Fibroblast of lung (primary cell): ENCODE measurements at regions not wholly inside any gene's neighbourhood (a gene's known extent, or its start where the extent isn't known, plus 50 kb on each side); places are given as distances from the start of the nearest gene placed in this dataset.

Experiments
- DNase-seq, 2 donors: peaks; one replicate each; pipeline versions ENCODE4 v3.0.0 to v3.0.0-alpha.2; 2010; ENCODE audit warnings: low read depth in 2 of 2
- H2AFZ ChIP-seq: 2 replicates; pipeline ENCODE4 v1.5.1; 2012; ENCODE audit warnings: low read length, control low read depth, inconsistent platforms
- H3K27ac ChIP-seq: 2 replicates; pipeline ENCODE4 v1.5.1; 2011; ENCODE audit warnings: low read length, control low read depth; ENCODE audit not compliant: insufficient read depth
- H3K27me3 ChIP-seq: 2 replicates; pipeline ENCODE4 v1.5.1; 2011; ENCODE audit warnings: mild to moderate bottlenecking, low read length; ENCODE audit not compliant: control insufficient read depth, insufficient read depth
- H3K36me3 ChIP-seq: 2 replicates; pipeline ENCODE4 v1.5.1; 2011; ENCODE audit warnings: low read length; ENCODE audit not compliant: control insufficient read depth, insufficient read depth
- H3K4me1 ChIP-seq: 2 replicates; pipeline ENCODE4 v1.5.1; 2011; ENCODE audit warnings: low read length; ENCODE audit not compliant: control insufficient read depth, insufficient read depth; ENCODE audit errors: extremely low read depth
- H3K4me2 ChIP-seq: 2 replicates; pipeline ENCODE4 v1.5.1; 2011; ENCODE audit warnings: low read length, control low read depth; ENCODE audit not compliant: insufficient read depth; ENCODE audit errors: extremely low read depth
- H3K4me3 ChIP-seq, 4 experiments: fragments of 200-600 bp in 1 of 4; sonication (generic) in 1 of 4; replicated peaks in 1 of 4; 2 replicates each; pipeline ENCODE4 v1.5.1; 2011 to 2016; ENCODE audit warnings: low read length in 4 of 4, low read depth in 3 of 4, mild to moderate bottlenecking in 3 of 4, control low read depth in 2 of 4, inconsistent platforms in 1 of 4, mixed read lengths in 1 of 4; ENCODE audit not compliant: insufficient read depth in 1 of 4; ENCODE audit errors: control extremely low read depth in 1 of 4
- H3K79me2 ChIP-seq: 2 replicates; pipeline ENCODE4 v1.5.1; 2012; ENCODE audit warnings: mild to moderate bottlenecking, low read length, inconsistent platforms; ENCODE audit not compliant: control insufficient read depth, insufficient read depth
- H3K9ac ChIP-seq: 2 replicates; pipeline ENCODE4 v1.5.1; 2011; ENCODE audit warnings: mild to moderate bottlenecking, low read length, control low read depth; ENCODE audit not compliant: insufficient read depth
- H3K9me3 ChIP-seq: 2 replicates; pipeline ENCODE4 v1.5.1; 2012; ENCODE audit warnings: low read depth, low read length; ENCODE audit not compliant: control insufficient read depth, insufficient read depth
- H4K20me1 ChIP-seq: 2 replicates; pipeline ENCODE4 v1.5.1; 2011; ENCODE audit warnings: low read length; ENCODE audit not compliant: control insufficient read depth, insufficient read depth; ENCODE audit errors: extremely low read depth
- CTCF ChIP-seq, 2 donors: IDR thresholded peaks in 1 of 2; conservative IDR thresholded peaks in 1 of 2; 1 replicate in 1 of 2; 2 replicates in 1 of 2; pipeline ENCODE4 v1.5.1; 2011 to 2012; ENCODE audit warnings: low read length in 2 of 2, control low read depth in 1 of 2, inconsistent platforms in 1 of 2, low read depth in 1 of 2, mild to moderate bottlenecking in 1 of 2
- EZH2 ChIP-seq: IDR thresholded peaks from 2 replicates; pipeline ENCODE4 v1.5.1; 2012; ENCODE audit warnings: low read length, control low read depth, mild to moderate bottlenecking; ENCODE audit errors: missing control alignments

- Histone ChIP-seq H3K9me3 (no peaks in the 10 kb centered on the region), H3K27me3 (no peaks in the 10 kb centered on the region)
- TF ChIP-seq EZH2: no peak
- TF ChIP-seq CTCF (conservative IDR thresholded peaks at IDR 0.05 in 1 of 2, IDR thresholded peaks at IDR 0.05 in 1 of 2; ENCODE audit: low read depth in 1 of 2, low read length in 2 of 2): no peak
These were observed 63.3 kb upstream of the TNRC6B start for GRCh38 chr22:40114411-40114810.

DNA sequence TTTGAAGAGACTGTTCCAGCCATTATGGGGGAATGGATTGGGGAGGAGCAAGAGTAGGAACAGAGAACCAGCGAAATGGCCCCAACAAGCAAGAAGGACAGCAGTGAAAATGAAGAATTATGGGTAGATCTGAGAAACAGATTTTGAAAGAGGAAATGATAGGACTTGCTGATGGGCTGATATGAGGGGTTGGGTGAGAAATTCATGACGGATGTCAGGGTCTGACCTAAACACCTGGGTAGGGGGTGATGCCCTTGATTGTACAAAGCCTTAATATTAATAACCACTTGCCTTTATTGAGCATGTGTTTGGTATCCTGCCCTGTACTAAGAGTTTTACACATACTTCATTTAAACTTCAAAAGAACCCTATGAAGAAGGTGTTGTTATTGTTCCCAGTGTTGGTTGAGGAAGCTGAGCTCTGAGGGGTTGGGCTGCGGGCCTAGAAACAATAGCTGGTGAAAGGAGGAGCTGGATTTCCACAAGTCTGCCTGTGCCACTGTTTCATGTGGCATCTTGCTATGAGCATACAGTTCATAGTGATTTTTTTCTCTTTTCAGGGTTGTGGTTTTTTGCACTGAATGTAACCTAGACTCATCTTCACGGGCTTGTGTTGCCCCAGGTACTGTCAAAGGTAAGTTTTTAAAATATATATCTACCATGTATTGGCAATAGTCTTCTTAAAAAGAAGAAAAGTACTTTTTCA lies 61.1 kb upstream of the TNRC6B start:
- no peaks in the 10 kb centered on the region for H3K9me3 ChIP-seq
- DNase-seq: no peak
- no peaks in the 10 kb centered on the region for H3K4me1 ChIP-seq
- H3K79me2 ChIP-seq: no peaks in the 10 kb centered on the region
- no peak overlapping the region for H3K9ac ChIP-seq
- no peak overlapping the region for H3K4me2 ChIP-seq
- no peak overlapping the region for H3K27ac ChIP-seq
- no peak overlapping the region for H3K4me3 ChIP-seq
- H2AFZ ChIP-seq: no peak overlapping the region
- no peaks in the 10 kb centered on the region for H3K36me3 ChIP-seq
- H3K27me3 ChIP-seq: no peaks in the 10 kb centered on the region
- H4K20me1 ChIP-seq: no peaks in the 10 kb centered on the region
- TF ChIP-seq CTCF (conservative IDR thresholded peaks at IDR 0.05 in 1 of 2, IDR thresholded peaks at IDR 0.05 in 1 of 2; ENCODE audit: low read depth in 1 of 2, low read length in 2 of 2): no peak
- TF ChIP-seq EZH2: no peak

More at GRCh38 chr22:40114411-40114810, 63.3 kb upstream of the TNRC6B start:
- Histone ChIP-seq H3K36me3 (no peaks in the 10 kb centered on the region), H3K79me2 (no peaks in the 10 kb centered on the region), H2AFZ (no peak overlapping the region), H3K4me3 (no peak overlapping the region), H3K27ac (no peak overlapping the region), H3K4me2 (no peak overlapping the region), H3K9ac (no peak overlapping the region), H4K20me1 (no peaks in the 10 kb centered on the region), H3K4me1 (no peaks in the 10 kb centered on the region)
- no peak for DNase-seq

- TF ChIP-seq EZH2 (no peak), CTCF (conservative IDR thresholded peaks at IDR 0.05 in 1 of 2, IDR thresholded peaks at IDR 0.05 in 1 of 2; ENCODE audit: low read depth in 1 of 2, low read length in 2 of 2) (no peak)
- no peak overlapping the region for H3K4me2 ChIP-seq
These were observed 58.7 kb upstream of the TNRC6B start for GRCh38 chr22:40118979-40119378.

More at GRCh38 chr22:40118979-40119378, 58.7 kb upstream of the TNRC6B start:
- Histone ChIP-seq H3K36me3 (no peaks in the 10 kb centered on the region), H2AFZ (no peak overlapping the region), H3K4me1 (no peaks in the 10 kb centered on the region), H3K9ac (no peak overlapping the region), H3K27ac (no peak overlapping the region), H3K4me3 (no peak overlapping the region), H3K27me3 (no peaks in the 10 kb centered on the region), H3K79me2 (no peaks in the 10 kb centered on the region), H3K9me3 (no peaks in the 10 kb centered on the region), H4K20me1 (no peaks in the 10 kb centered on the region)
- DNase-seq: no peak
